NCI-H69 (cell line): ENCODE measurements at regions not wholly inside any gene's neighbourhood (a gene's known extent, or its start where the extent isn't known, plus 50 kb on each side); places are given as distances from the start of the nearest gene placed in this dataset.
"Not testable (repeated sequence)": the region's sequence is repeated elsewhere in the genome, so short reads cannot be mapped to it uniquely, and the experiment has no call there.

Experiments used
- DNase-seq: peaks from one replicate; lab custom pipeline; 2025; lab: John Stamatoyannopoulos, UW

GRCh38 chr10:46645110-46645509, 66.2 kb downstream of the SYT15 start:
- DNase-seq = not testable (repeated sequence)

GRCh38 chr10:46646132-46646531, 67.2 kb downstream of the SYT15 start:
- DNase-seq = not testable (repeated sequence)

GRCh38 chr10:46650967-46651366, 72.0 kb downstream of the SYT15 start:
- not testable (repeated sequence) for DNase-seq

- not testable (repeated sequence) for DNase-seq
Observed at GRCh38 chr10:46657437-46657836, 78.5 kb downstream of the SYT15 start.

- not testable (repeated sequence) for DNase-seq
Observed at GRCh38 chr10:46660027-46660834, 81.3 kb downstream of the SYT15 start.

GRCh38 chr10:46660835-46661164, 81.9 kb downstream of the SYT15 start:
- not testable (repeated sequence) for DNase-seq

GRCh38 chr10:46665536-46665935, 86.6 kb downstream of the SYT15 start:
- not testable (repeated sequence) for DNase-seq

- not testable (repeated sequence) for DNase-seq
Observed at GRCh38 chr10:46668357-46668997, 89.5 kb downstream of the SYT15 start.

GRCh38 chr10:46677836-46678435, 99.0 kb downstream of the SYT15 start:
- DNase-seq = not testable (repeated sequence)

GRCh38 chr10:46691397-46691796, 112.5 kb downstream of the SYT15 start:
- not testable (repeated sequence) for DNase-seq

GRCh38 chr10:46693218-46693617, 114.3 kb downstream of the SYT15 start:
- DNase-seq = not testable (repeated sequence)

- DNase-seq = not testable (repeated sequence)
Observed at GRCh38 chr10:46717264-46717663, 138.3 kb downstream of the SYT15 start.

- DNase-seq = not testable (repeated sequence)
Observed at GRCh38 chr10:46718014-46718413, 139.1 kb downstream of the SYT15 start.

- not testable (repeated sequence) for DNase-seq
Observed at GRCh38 chr10:46720386-46720785, 141.5 kb downstream of the SYT15 start.

GRCh38 chr10:46720811-46721518, 142.0 kb downstream of the SYT15 start:
- DNase-seq = not testable (repeated sequence)

- DNase-seq = not testable (repeated sequence)
Observed at GRCh38 chr10:46724258-46724657, 145.3 kb downstream of the SYT15 start.

- not testable (repeated sequence) for DNase-seq
Observed at GRCh38 chr10:46728359-46728758, 149.4 kb downstream of the SYT15 start.

GRCh38 chr10:46730729-46731128, 151.8 kb downstream of the SYT15 start:
- DNase-seq = not testable (repeated sequence)

GRCh38 chr10:46733635-46734261, 154.8 kb downstream of the SYT15 start:
- not testable (repeated sequence) for DNase-seq

- not testable (repeated sequence) for DNase-seq
Observed at GRCh38 chr10:46734262-46734642, 155.3 kb downstream of the SYT15 start.

GRCh38 chr10:46739919-46740318, 161.0 kb downstream of the SYT15 start:
- not testable (repeated sequence) for DNase-seq

- DNase-seq = not testable (repeated sequence)
Observed at GRCh38 chr10:46740368-46740767, 161.4 kb downstream of the SYT15 start.
